ENCODE measurements at regions not wholly inside any gene's neighbourhood (a gene's known extent, or its start where the extent isn't known, plus 50 kb on each side); places are given as distances from the start of the nearest gene placed in this dataset.

DNA sequence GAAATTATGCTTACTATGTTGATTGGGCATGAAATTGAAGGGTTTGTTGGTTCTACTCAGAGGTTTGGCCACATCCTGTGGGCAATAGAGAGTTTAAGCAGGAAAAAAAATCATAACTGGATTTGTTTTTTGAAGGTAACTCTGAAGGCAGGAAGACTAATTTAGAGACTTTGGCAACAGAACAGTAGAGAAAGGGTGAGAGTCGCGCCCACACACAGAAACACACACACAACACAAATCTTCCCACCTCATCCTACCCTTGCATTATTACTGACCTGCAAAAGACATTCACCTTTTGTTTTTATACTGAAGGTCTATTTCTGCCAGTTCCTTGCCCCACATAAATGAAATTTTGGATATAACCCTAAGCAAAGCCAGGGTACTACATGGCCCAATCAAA, 270.6 kb downstream of the TBL1XR1 start:
- TF ChIP-seq CTCF (IDR thresholded peaks at IDR 0.05; ENCODE audit: insufficient read depth, low read length) (no peak), POLR2AphosphoS5 (IDR thresholded peaks at IDR 0.05; ENCODE audit: low read depth) (no peak)
- TF ChIP-seq, protein P1, sequence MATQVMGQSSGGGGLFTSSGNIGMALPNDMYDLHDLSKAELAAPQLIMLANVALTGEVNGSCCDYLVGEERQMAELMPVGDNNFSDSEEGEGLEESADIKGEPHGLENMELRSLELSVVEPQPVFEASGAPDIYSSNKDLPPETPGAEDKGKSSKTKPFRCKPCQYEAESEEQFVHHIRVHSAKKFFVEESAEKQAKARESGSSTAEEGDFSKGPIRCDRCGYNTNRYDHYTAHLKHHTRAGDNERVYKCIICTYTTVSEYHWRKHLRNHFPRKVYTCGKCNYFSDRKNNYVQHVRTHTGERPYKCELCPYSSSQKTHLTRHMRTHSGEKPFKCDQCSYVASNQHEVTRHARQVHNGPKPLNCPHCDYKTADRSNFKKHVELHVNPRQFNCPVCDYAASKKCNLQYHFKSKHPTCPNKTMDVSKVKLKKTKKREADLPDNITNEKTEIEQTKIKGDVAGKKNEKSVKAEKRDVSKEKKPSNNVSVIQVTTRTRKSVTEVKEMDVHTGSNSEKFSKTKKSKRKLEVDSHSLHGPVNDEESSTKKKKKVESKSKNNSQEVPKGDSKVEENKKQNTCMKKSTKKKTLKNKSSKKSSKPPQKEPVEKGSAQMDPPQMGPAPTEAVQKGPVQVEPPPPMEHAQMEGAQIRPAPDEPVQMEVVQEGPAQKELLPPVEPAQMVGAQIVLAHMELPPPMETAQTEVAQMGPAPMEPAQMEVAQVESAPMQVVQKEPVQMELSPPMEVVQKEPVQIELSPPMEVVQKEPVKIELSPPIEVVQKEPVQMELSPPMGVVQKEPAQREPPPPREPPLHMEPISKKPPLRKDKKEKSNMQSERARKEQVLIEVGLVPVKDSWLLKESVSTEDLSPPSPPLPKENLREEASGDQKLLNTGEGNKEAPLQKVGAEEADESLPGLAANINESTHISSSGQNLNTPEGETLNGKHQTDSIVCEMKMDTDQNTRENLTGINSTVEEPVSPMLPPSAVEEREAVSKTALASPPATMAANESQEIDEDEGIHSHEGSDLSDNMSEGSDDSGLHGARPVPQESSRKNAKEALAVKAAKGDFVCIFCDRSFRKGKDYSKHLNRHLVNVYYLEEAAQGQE (IDR thresholded peaks at IDR 0.05; ENCODE audit: insufficient replicate concordance, low read depth), result no peak
